ENCODE measurements at regions not wholly inside any gene's neighbourhood (a gene's known extent, or its start where the extent isn't known, plus 50 kb on each side); places are given as distances from the start of the nearest gene placed in this dataset.

DNA sequence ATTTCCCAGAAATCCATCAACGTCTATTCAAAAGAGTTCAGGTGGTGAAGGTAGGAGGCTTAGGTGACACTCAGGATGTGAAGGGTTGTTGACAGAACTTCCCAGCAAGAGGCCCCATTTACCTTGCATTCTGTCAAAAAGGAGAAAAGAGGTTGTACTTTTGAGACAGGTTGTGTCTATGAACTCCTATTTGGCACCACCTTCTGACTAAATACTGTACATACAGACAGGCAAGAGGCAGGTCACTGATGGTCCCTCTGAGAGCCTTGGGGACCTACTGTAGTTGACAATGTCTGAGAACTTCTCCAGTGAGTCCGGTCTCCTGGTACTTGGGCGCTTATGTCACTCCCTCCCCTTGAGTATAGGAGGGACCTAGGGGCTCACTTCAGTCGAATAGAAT lies 479.3 kb upstream of the ZFHX3 start:
- DNase-seq (ENCODE audit: low spot score): no peak

DNA sequence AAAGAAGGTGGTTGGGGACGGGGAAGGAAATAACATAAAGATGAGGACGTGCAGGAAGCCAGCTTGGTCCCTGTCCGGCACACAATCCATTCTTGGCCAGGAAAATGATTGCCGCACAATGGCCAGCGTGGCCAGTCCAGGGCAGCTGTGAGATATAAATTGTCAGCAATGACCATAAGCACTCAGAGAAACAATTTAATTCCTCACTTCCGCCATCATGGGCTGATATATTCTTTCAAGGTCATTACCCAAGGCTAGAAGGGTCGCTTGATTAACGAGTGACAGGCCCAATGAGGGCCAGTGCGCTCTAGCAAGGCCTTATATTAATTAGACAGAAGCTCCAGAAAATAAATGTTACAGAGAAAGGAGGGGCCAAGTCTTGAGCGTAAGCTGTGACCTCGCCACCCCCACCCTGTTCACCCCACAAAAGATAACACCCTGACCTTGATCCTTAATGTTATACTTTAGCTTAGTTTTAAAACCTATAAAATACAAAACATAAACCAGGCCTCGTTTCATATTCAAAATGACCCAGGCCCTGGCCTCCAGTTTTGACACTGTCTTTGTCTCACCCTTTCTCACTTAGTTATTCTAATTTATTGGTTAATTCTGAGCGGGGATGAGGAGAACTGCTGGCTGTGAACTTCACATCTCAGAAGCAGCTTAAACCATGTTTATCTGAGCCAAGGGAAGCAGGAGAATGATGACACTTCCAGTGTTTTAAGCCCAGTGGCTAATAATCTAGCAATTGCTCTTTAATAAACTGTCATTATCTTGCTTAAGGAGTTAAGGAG lies 478.3 kb upstream of the ZFHX3 start:
- no peak for DNase-seq (ENCODE audit: low spot score)

DNA sequence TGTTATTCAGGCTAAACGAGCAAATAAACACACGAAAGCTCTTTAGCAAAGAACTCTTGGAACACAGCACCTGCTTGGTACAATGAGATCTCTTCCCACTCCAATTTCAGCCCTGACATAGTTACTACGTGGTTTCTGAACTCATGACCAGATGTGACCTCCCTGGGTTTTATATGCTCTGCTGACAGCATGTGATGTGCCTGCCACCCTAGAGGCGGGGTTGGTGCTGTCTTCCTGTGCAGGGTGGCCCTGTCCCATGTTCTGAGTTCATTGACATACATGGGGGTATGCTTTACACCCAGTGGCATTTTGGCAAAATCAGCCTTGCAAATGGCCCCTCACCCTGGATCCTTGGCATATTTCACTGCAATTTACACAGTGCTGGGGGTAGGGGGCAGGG lies 475.3 kb upstream of the ZFHX3 start:
- no peak for DNase-seq (ENCODE audit: low spot score)

DNA sequence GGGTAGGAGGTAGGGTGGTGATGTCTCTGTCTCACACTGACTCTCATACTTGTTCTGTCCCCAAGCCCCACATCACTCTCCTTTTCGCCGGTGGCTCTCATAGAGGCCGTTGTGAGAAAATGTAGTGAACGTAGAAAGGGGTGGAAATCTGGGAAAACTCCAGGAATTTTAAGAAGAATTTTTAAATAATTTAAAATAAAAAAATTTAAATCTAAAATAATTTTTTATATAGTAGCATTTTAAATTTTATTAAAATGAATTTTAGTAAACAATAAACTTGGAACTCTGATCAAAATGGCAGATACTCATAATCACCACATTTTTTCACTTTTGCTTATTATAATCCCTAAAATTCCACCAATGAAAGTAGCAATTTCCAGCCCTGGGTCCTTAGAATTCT lies 473.6 kb upstream of the ZFHX3 start:
- no peak for DNase-seq (ENCODE audit: low spot score)

DNA sequence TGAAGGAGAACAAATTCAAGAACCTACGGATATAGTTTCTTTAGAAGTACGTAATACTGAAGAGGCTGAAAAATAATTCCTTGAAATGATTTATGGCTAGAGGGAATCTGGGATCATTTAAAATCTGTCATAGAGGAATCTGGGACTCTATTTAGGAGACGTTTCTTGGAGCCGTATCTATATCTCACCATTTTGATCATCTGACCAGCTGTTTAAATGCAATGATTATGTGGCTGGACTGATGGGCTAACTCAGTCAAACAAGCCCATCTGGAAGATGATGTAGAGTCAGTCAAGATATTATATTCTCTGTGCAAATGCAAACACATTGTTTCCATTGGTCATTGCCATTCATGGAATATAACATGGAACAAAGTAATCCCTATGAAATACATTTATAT lies 467.7 kb upstream of the ZFHX3 start:
- no peak for DNase-seq (ENCODE audit: low spot score)

DNA sequence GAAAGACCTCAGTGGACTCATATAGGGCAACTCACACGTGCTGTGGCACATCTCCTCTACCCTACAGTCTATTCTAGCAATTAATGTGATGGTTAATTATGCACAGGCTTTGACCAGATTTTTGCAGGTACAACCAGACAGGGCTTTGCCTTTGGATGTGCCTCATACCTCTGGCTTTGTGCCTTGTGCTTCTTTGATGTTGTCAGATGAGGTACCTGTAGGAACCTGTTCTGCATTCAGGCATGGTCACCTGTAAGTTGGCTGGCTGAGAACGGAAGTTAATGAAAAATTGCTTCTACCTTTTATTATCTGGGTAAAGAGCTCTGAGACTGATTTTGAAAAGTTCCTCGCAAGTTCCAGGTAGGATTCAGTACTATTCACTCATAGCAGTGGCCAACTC lies 462.9 kb upstream of the ZFHX3 start:
- no peak for DNase-seq (ENCODE audit: low spot score)

DNA sequence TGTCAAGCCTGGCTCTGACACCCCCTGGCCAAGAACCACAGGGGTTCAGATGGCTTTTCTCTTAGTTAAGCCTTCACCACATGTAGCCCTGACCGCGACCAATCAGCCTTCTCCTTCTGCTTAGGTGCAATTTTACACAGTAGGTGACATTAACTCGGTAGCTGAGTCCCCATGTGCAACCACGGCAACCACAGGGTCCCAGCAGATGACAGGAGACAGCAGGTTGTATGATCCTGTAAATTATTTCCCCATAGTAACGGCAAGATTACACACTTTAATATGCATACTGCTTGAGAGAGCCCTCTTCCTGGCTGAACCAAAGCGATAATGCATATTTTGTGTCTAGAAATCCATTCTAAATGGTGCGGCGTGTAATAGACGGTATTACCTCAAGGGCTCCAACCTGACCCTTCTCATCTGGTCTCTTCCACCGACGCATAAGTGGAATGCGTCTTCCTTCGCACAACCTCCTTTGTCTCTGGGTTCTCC lies 458.7 kb upstream of the ZFHX3 start:
- no peak for DNase-seq (ENCODE audit: low spot score)

DNA sequence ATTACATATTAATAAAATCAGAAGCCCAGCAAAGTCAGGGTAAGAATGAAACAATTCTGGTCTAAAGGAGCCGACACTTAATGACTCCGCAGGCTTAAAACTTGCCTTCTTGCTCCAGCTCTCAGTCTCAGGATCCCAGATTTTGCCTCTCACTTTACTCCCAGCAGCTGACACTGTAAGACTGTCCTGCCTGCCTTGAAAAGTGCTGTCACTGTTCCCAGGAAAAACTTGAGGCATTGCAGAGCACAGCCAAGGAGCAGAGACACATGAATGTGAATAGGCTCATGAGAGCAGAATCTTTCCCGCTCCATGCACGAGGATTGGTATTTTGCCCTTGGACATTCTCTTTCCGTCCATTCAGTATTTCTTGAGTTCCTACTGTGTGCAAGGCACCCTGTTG lies 457.6 kb upstream of the ZFHX3 start:
- no peak for DNase-seq (ENCODE audit: low spot score)

DNA sequence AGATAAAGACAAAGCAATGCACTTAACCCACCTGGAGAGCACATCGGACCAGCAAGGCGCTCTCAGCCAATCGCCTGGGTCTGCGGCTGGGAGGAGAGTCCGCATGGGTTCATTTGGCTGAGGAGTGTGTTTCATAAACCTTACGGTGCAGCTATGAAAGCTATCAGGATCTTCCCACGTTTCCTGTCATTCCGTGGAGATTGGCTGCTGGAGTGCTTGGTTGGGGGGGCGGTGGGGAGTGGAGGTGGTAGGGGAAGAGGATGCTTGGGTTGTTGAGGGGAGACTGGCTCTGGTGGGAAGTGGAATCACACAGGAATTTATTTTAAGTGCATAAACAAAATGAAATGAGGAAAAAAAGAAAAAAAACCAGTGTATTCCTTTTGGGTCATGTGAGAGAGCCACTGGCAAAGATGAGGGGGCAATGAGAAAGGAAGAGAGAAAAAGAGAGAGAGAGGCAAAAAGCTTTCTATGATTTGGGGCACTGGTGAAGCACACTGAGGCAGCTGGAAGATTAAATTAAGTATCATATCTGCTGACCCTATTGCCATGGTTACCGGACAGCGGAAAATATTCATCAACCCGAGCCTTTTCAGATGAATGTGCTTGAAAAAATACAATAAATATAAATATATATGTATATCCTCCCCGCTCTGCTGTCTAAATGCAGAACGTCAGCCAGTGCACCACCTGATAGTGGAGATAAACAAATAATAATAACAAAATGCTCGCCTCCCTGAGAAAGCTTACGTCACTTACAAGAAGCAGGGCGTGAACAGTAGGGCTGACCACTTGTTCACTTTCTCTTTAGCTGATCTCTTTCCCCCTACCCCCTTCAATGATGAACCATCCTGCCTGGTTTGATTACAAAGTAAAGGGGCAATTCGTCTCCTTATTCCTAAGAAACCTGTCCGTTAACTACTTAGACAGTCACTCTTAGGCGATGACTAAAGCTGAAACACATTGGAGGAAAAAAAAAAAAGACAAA lies 457.0 kb upstream of the ZFHX3 start:
- no peak for DNase-seq (ENCODE audit: low spot score)

DNA sequence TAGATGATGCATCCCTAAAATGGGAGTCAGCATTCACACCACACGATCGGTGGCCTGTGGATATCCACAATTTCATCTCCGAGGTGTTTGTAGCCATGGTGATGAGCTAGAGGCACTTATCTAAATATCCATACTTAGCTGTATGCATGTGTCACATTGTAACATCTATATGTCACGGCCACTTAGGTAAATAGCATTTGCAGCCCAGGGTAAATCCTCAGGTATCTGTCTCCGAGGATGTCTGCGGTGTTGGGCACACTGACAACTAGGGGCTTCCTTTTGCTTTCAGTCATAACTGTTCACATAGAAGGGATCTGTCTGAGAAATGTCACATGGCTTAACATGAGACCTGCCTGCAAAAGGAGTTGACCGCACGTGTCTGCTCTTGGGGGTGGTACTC lies 455.2 kb upstream of the ZFHX3 start:
- DNase-seq (ENCODE audit: low spot score): no peak

DNA sequence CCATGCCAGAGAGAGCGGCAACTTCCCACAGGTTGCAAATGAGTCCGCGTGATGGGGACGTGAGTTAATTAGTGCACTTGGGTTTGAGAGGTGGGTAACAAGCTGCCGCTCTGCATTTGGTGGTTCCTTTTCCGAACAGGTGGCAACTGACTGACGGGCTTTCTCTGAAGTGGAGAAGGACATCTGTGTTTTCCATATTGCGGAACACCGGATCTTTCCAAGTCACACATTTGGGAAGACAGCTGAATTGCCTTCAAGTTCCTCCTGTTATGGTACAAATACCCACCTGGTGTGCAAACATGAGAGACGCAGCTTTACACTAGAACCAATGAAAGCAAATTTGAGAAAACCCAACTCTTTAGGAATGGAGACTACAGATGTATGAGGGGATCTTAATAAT lies 451.3 kb upstream of the ZFHX3 start:
- no peak for DNase-seq (ENCODE audit: low spot score)

DNA sequence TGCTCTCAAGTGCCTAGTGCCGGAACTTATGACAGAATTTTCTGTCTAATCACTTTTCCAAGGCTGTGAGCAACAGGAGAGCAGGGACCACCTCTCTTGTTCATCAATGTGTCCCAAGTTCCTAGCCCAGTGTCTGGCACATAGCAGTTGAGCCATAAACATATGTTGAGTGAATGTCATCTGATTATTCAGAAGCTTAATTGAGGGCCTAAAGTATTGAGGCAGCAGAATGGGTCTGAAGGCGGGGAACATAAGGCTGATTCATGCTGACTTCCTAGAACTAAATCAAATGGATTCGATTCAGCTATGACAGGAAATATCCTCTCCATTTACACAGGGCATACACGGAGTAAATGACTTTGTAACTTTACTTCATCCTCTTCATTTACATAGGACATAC lies 438.0 kb upstream of the ZFHX3 start:
- DNase-seq (ENCODE audit: low spot score): no peak

DNA sequence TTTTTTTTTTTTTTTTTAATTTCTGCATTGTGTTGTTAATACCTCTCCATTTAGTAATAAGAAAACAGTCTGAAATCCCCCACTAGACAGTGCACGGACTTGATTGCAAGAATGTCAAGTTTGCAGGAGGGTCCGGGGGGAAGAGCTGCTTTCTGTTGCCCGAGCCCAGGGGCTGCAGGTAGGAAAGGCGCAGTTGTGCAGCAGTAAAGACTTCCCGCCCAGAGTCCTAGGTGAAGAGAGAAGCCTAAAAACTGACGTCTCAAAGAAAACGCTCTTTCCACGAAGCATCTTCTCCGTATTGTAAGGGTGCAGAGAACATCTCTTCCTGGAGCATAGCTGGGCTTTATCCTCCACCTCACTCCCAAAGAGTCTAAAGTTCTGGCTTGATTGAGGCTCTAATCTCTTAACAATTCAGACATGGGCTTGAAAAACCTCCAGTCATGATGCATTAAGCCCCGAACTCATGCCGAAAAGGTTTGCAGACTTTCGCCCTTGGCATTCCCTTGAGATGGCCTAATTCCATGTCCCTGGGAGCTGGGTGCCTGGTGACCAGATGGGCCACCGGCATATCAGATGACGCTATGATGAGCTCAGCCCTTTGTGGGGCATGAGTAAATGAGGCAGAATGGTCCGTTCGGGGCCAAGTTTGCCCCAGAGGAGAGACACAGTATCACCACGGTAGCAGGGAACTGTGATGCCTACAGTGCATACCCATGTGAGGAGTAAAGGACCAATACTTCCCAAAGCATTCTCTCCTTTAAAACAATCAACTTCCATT lies 436.2 kb upstream of the ZFHX3 start:
- DNase-seq (ENCODE audit: low spot score): no peak

DNA sequence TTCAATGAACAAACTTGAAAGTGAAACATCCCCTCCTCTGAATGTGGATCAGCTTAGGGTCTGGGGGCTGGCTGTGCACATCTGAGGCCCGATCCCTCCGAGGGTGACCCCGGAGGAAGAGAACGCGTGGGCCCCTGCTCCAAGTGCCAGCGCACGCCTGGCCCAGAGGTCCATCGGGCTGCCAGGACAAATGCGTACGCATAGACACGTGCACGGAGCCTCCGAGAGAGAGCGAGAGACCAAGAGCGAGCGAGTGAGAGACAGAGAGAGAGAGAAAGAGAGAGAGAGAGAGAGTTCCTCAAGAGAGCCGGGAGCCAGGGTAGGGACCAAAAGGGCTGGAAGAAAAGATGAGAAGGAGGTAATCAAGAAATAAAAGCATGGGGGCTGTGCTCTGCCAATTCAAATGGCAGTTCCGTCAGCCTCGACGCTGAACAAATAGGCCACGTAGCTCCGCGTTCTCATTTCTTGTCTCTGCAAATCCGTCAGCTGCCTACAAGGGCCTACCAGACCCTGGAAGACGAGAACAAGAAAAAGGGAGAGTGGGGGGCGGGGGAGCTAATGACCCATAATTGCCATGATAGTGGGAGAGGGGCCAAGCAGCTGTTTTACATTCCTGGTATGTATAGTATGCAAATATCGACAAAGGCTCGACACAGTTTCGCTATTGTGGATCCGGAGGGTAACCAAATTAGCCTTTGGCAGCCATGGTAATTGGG lies 435.3 kb upstream of the ZFHX3 start:
- no peak for DNase-seq (ENCODE audit: low spot score)

DNA sequence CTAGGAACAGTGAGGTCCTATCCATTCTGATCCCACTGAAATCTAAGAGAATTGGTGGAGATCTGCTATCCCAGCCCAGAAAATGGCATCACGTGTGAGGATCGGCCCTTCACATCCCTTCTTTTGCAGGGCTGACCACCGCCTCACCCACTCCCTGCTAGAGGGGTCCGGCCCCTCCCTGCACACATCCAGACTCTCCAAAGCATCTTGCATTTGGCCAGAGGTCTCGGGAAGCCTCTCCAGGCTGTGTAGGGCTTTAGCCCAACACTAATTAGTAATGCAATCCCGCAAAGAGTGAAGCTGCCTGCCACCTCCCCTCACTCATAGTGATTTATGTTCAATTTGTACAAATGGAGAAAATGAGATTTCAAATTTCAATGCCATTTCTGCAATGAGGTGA lies 434.4 kb upstream of the ZFHX3 start:
- no peak for DNase-seq (ENCODE audit: low spot score)

DNA sequence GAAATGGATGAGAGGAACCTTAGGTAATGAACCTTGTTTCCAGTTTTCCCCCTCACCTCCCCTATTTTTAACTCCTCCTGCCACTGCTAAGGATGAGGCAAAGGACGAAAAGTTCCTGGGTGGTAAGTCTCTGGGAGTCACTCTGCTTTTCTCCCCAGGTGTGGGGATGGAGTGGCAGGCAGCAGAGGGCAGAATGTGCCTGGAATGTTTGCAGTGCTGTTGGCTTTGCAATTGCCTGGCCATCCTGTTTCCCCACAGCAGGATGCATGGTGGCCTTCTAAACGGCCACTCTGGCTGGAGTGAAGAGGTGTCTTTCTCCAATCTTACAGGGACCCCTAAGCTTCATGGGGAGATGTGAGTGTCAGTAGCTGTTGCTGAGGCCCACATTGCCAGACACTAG lies 432.5 kb upstream of the ZFHX3 start:
- no peak for DNase-seq (ENCODE audit: low spot score)

DNA sequence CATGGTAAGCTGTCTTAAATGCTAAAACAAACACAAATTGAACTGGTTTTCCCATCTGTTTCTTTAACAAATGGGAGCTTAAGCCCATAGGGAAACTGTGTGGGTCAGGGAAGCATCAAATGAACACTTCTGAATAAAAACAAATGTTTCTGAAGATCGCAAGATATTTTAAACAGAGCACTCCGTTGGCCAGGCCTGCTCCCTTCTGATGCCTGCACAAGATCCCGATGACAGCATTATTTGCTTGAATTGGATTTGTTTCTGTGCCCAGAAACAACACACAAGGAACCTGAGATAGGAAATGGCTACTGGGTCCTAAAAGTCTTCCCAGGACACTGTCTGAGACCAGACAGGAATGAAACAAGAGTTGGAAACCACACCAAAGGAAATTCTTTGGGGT lies 425.8 kb upstream of the ZFHX3 start:
- DNase-seq (ENCODE audit: low spot score): no peak

DNA sequence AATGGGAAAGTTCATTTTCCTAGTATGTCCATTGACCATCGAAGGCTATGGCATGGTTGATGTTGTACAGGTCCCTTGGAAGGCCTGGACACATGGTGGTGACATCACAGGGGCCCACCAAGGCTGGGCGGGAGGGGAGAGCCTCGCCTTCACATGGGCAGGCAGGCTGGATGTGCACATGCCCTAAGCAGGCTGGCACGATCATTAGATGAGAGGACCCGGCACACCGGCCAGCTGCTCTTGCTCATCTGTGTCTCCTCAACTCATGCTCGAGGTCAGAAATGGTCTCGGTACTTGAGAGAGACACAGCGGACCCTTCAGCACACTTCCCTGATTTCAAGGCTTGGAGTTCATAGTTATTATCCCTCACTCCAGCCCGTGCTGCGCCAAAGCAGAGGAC lies 416.9 kb upstream of the ZFHX3 start:
- DNase-seq (ENCODE audit: low spot score): no peak

DNA sequence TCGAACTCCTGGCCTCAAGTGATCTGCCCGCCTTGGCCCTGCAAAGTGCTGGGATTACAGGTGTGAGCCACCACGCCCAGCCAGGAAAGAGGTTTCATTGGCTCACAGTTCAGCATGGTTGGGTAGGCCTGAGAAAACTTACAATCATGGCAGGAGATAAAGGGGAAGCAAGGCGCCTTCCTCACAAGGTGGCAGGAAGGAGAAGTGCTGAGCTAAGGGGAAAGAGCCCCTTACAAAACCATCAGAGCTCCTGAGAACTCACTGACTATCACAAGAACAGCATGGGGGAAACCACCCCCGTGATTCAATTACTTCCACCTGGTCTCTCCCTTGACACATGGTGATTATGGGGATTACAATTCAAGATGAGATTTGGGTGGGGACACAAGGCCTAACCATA lies 411.7 kb upstream of the ZFHX3 start:
- no peak for DNase-seq (ENCODE audit: low spot score)

DNA sequence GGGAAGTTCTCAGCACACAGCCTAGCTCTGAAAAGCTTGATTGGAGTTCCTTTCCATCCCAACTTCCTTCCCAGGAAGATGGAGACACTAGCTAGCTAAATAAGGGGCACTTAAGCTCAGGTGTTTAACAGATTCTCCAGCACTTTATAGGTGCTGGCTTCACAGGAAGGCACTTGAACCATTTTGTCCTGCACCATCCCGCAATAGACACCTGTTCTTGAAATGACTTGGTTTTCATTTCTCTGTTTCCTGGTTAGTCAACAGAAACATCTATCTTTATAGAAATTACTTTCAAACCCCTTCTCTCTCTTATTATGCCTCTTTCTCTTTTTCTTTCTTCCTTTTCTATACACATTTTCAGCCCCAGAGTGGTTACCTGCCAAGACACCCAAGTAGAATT lies 409.9 kb upstream of the ZFHX3 start:
- DNase-seq (ENCODE audit: low spot score): no peak

DNA sequence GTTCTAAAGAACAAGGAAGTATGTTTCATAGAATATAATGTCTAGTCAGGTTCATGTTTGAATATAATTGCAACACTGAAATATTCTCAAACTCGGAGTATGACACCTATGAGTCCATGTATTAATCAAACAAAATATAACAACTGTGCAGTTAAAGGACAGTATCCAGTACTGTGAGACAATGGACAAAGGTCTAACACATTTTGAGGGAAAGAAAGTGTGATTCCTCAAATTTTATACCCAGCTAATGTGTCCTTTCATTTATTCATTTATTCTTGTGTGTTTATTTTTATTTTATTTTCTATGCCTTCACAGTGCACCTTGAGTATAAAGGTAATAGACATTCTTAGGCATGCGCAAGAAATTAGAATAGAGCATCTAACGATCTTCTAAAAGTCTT lies 401.0 kb upstream of the ZFHX3 start:
- DNase-seq (ENCODE audit: low spot score): no peak

DNA sequence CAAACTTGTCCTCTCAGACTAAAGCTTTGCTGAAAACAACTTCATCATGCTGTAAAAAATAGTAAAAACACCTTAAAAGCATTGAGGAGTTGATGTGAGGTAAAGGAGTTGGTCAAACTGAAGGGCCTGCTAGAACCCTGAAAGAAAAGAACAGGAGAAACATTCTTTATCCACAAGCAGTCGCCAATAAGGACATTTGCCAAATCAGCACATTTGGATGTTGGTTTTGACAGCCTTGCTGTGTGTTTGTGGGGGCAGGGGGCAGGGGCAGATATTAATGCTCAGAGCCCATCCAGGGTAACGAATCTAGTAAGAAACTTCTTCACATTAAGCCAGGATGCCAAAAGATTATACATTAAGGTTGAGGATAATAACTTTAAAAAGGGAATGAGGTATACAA lies 399.9 kb upstream of the ZFHX3 start:
- DNase-seq (ENCODE audit: low spot score): no peak

All from pons (tissue), 1 donor.